HEK293 (cell line): ENCODE measurements at regions not wholly inside any gene's neighbourhood (a gene's known extent, or its start where the extent isn't known, plus 50 kb on each side); places are given as distances from the start of the nearest gene placed in this dataset.

ENCODE experiments used
- HIC1 ChIP-seq: fragments of 450-650 bp; formaldehyde crosslinking; IDR thresholded peaks from 2 replicates; pipeline ENCODE4 v1.5.1; 2016; ENCODE audit warnings: missing biosample characterization, missing genetic modification characterization
- ZBTB21 ChIP-seq: fragments of 450-650 bp; formaldehyde crosslinking; IDR thresholded peaks from 2 replicates; pipeline ENCODE4 v1.5.1; 2017; ENCODE audit warnings: missing biosample characterization, missing genetic modification characterization

DNA sequence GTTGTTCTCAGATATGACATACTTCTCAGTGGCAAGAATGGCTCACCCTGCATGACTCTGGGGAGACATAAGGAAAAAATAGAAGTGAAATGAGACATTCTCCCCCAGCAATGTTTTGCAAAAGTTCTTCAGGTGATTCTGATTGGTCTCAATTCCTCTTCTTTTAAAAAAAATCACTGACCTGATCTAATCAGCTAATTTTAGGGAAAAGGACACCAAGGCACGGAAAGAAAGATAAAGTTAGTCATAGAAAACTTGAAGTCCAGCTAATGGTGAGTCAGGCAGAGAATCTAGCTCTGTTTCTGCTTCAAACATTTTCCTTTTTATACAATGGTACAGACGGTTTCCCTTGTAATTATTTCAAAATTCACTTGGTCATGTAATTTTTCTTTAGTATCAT lies 1018.9 kb upstream of the ARRDC3 start:
- no peak for TF ChIP-seq ZBTB21 (tag by site-specific recombination)
- no peak for TF ChIP-seq HIC1
